GM13977 (cell line): ENCODE measurements at regions not wholly inside any gene's neighbourhood (a gene's known extent, or its start where the extent isn't known, plus 50 kb on each side); places are given as distances from the start of the nearest gene placed in this dataset.

Experiments used
- DNase-seq: peaks from one replicate; pipeline ENCODE4 v3.0.0; 2012; ENCODE audit warnings: low spot score
- in situ Hi-C: fragments of 300-500 bp; cut with MboI; formaldehyde crosslinking; loops from one replicate; pipeline ENCODE4 v1.12.0; 2022; ENCODE audit warnings: low sequenced_read_pairs, low pct_unique_long_range_greater_than_20kb, mixed read lengths, inconsistent platforms; ENCODE audit not compliant: unreplicated experiment
- TF ChIP-seq, protein P1 (sequence below): IDR thresholded peaks from 2 replicates; pipeline ENCODE4 v1.5.1; 2012; ENCODE audit warnings: mild to moderate bottlenecking, control low read depth; ENCODE audit not compliant: insufficient read depth; ENCODE audit errors: extremely low read depth, missing control alignments

DNA sequence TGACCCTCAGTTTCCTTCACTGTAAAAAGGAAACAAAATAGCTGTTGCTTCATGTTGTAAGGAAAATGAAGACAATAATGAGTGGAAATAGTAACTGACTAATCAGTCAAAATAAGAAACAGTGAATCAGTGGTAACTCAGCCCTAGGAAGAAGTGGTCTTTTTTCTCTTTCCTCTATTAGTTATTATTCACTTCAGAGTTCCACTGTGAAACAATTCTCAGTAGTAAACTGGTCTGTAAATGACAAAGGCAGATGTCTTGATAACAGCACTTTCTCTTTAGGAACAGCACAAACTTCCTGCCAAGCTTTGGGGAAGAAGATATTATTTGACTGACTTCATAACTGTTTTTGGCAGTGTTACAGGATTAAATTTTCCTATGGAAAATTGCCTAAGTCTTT, 600.5 kb upstream of the KLHL1 start:
- in situ Hi-C loops: no loop called here
- DNase-seq: no peak
- TF ChIP-seq, protein P1, sequence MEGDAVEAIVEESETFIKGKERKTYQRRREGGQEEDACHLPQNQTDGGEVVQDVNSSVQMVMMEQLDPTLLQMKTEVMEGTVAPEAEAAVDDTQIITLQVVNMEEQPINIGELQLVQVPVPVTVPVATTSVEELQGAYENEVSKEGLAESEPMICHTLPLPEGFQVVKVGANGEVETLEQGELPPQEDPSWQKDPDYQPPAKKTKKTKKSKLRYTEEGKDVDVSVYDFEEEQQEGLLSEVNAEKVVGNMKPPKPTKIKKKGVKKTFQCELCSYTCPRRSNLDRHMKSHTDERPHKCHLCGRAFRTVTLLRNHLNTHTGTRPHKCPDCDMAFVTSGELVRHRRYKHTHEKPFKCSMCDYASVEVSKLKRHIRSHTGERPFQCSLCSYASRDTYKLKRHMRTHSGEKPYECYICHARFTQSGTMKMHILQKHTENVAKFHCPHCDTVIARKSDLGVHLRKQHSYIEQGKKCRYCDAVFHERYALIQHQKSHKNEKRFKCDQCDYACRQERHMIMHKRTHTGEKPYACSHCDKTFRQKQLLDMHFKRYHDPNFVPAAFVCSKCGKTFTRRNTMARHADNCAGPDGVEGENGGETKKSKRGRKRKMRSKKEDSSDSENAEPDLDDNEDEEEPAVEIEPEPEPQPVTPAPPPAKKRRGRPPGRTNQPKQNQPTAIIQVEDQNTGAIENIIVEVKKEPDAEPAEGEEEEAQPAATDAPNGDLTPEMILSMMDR: no peak

DNA sequence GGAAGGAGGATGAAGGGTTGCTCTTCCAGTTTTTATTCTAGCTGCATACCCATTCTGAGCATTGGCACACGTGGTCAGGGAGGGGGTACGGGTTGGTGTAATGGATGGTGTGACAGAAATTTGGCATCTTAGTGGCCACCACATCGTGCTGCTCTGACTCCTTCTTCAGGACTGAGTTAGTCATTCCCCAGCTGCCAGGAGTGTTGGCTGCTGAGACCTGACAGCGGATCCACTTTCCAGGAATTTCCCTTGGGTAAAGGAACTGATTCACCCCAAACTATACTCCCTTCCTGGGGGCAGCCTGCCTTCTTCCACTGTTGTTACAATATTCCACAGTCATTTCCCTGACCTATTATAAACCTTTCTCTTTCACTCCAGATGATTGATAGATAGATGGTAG, 595.5 kb upstream of the KLHL1 start:
- TF ChIP-seq, protein P1: no peak
- no peak for DNase-seq
- in situ Hi-C loops: no loop called here

DNA sequence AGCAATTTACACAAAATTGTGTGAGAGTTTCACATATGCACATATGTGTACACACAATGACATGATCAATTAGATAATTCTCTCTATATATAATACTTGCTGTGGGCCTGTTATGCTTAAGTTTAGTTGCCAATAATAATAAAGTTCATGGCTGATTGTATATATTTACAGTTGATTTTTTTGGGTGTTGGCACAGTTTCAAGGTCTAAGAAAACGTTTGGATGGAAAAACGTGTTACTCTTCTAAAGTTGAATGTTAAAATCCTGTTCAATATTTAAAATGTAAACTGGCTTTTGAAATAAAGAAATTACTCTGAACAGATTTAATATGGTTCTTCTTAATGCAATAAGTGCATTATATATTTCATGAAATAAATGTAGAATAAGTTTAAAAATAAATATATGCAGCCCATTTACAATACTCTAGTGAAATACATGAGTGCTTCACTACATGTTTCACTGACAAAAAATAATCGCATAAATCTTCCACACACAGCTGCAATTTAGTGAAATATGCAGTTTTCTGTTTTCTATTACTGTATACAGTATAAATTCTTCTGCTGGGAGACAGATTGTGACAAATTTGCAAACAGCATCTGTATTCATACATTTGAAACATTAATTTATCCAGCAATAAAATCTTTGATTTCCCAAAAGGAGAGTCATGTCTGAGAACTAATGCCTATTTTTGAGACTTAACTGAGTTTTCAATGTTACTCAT, 586.9 kb upstream of the KLHL1 start:
- TF ChIP-seq, protein P1: no peak
- no peak for DNase-seq
- in situ Hi-C loops: no loop called here

DNA sequence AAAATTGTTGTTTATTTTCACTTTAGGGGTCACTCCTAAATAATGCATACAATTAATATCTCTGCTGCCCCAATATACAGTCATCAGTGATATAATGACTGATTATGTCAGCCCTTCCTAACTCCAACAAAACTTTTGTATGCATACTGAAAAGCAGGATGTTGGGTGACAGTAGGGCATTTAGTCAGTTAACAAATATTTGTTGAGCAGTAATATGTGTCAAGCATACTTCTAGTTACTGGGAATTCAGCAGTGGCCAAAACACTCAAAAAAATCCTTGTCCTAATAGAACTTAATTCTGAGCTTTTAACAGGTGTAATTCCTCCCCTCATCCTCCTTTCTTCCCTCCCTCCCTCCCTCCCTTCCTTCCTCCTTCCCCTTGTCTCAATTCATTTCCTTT, 560.7 kb upstream of the KLHL1 start:
- TF ChIP-seq, protein P1: no peak
- in situ Hi-C loops: no loop called here
- DNase-seq: no peak

DNA sequence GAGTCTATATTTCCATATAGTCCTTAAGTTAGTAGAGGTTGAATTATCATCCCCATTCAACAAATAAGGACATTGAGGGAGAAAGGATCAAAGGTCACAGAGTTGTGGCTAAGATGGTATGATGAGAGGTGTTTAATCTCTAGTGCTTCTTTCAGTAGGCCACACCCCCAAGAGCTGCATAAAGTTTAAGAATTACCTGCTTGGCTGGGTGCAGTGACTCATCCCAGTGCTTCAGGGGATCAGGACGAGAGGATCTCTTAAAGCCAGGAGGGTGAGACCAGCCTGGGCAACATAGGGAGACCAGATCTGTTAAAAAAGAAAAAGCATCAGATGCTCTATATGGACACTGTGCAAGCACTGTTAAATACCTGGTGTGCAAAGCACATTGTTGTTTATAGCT, 560.0 kb upstream of the KLHL1 start:
- TF ChIP-seq, protein P1: no peak
- no peak for DNase-seq
- in situ Hi-C loops: no loop called here

DNA sequence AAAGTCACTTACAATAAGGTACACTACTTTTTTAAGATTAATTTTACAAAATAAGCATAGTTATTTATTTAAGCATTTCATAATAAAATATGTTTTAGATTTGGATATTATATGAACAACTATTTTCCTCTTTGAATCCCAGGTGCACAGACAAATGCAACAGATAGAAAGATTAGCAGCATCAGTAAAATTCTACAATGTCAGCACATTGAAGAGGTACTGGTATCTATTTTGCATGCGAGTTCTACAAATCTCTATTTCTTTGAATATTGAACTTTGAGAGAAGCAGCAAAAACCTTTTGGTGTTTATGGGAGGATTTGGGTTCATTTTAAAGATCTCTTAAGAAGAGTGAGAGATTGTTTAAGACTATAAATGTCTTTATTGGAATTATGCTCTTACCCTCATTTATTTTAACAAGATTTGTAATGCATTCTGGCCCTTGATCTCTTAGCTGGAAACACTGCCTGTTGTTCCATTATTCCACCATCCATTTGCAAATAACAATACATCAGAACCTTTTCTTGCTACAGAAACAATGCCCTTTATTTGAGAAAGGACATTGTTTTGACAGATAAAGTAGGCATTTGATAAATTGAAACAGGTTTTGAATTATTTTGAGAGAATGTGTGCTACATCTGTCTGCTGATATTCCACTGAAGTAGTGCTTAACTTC, 558.8 kb upstream of the KLHL1 start:
- no peak for DNase-seq
- TF ChIP-seq, protein P1: no peak
- in situ Hi-C loops: no loop called here
